HUES64 (cell line): ENCODE measurements at regions not wholly inside any gene's neighbourhood (a gene's known extent, or its start where the extent isn't known, plus 50 kb on each side); places are given as distances from the start of the nearest gene placed in this dataset.

ENCODE experiments used
- H3K27ac ChIP-seq: 2 replicates; pipeline ENCODE4 v1.7.0; 2013; ENCODE audit warnings: low read depth, low read length, inconsistent platforms
- H3K27me3 ChIP-seq: 2 replicates; pipeline ENCODE4 v1.6.1; 2013; ENCODE audit warnings: mild to moderate bottlenecking, low read length; ENCODE audit not compliant: insufficient read depth
- H3K36me3 ChIP-seq: 2 replicates; pipeline ENCODE4 v1.6.1; 2013; ENCODE audit warnings: mild to moderate bottlenecking, low read length; ENCODE audit not compliant: insufficient read depth
- H3K4me1 ChIP-seq: 2 replicates; pipeline ENCODE4 v1.6.1; 2013; ENCODE audit warnings: mild to moderate bottlenecking, low read length, moderate library complexity; ENCODE audit not compliant: insufficient read depth
- H3K4me3 ChIP-seq: 2 replicates; pipeline ENCODE4 v1.5.1; 2013; ENCODE audit warnings: mild to moderate bottlenecking, low read length, moderate library complexity
- H3K9ac ChIP-seq: 2 replicates; pipeline ENCODE4 v1.6.1; 2013; ENCODE audit warnings: mild to moderate bottlenecking, low read depth, low read length
- H3K9me3 ChIP-seq: 2 replicates; pipeline ENCODE4 v1.6.1; 2013; ENCODE audit warnings: low read depth, low read length; ENCODE audit not compliant: insufficient read depth
- WGBS: fragments of 150-250, 120-280 bp; methylation state at CpG from one replicate; pipeline ENCODE4 v1.1.7; 2013; ENCODE audit warnings: missing lambda C conversion rate; 5-methylcytosine and 5-hydroxymethylcytosine counted together

DNA sequence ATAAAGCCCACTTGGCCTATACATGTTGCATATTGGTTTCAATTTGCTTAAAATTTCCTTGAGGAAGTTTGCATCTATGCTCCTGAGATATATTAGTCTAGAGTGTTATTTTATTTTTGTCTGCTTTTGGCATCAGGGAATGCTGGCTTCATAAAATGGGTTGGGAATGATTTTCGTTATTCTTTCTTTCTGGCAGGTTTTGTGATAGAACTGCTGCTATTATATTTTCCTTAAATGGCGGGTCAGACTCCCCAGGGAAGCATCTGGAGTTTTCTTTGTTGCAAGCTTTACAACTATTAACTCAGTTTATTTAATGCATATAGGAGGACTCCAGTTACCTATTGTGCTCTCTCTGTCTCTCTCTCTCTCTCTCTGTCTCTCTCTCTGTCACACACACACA is 82.0 kb upstream of the WDR17 start:
- Histone ChIP-seq H3K9me3 (no peaks in the 10 kb centered on the region), H3K36me3 (no peaks in the 10 kb centered on the region), H3K4me1 (peaks cover 8% of the 10 kb centered on the region; the same call in 1 of the 2 replicates), H3K4me3 (no peak overlapping the region), H3K9ac (no peak overlapping the region), H3K27ac (no peak overlapping the region), H3K27me3 (no peaks in the 10 kb centered on the region)
- WGBS: 80% methylated on average over 2 of the region's 2 CpGs

DNA sequence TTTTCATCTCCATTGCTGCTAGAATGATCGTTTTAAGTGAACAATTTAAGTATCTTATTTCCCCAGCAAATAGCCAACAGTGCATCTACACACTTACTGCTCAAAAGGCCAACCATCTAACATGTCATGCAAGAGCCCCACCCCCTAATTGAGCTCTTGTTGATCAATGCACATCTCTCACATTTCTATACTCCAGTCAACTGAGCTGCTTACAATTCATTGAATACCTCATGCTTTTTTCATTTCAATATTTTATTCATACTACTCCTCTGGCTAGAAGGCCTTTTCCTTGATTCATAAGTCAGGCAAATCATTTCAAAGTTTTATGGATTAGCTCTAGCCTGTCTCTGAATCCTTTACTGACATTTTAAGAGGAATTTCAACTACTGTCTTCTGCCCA is 79.0 kb upstream of the WDR17 start:
- Histone ChIP-seq H3K9ac (no peak overlapping the region), H3K9me3 (no peaks in the 10 kb centered on the region), H3K27ac (no peak overlapping the region), H3K36me3 (no peaks in the 10 kb centered on the region), H3K4me1 (peaks cover 12% of the 10 kb centered on the region; the same call in 1 of the 2 replicates), H3K27me3 (no peaks in the 10 kb centered on the region), H3K4me3 (no peak overlapping the region)
- WGBS: 100% methylated on average over 1 of the region's 1 CpG

DNA sequence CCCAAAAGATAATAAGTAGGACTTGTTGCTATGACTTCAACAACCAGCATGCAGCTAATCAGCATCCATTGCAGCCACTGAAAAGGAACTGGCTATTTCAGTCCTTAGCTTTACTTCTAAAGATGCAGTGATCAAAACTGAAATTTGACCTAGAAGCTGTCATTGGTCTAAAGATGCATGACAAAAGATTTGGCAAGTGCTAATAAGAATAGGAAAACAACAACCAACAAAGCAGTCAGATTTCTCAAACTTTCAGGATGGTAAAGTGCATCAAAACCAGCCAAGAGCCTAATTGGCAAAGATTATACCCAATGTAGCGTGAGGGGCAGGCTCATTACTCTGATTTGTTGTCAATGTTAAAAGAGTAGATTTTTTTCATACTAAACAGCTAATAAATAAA is 77.1 kb upstream of the WDR17 start:
- Histone ChIP-seq H3K4me1 (peaks cover 12% of the 10 kb centered on the region; the same call in 1 of the 2 replicates), H3K27me3 (no peaks in the 10 kb centered on the region), H3K9me3 (no peaks in the 10 kb centered on the region), H3K27ac (no peak overlapping the region), H3K4me3 (no peak overlapping the region), H3K36me3 (no peaks in the 10 kb centered on the region), H3K9ac (no peak overlapping the region)
- 100% methylated on average over 1 of the region's 1 CpG for WGBS

DNA sequence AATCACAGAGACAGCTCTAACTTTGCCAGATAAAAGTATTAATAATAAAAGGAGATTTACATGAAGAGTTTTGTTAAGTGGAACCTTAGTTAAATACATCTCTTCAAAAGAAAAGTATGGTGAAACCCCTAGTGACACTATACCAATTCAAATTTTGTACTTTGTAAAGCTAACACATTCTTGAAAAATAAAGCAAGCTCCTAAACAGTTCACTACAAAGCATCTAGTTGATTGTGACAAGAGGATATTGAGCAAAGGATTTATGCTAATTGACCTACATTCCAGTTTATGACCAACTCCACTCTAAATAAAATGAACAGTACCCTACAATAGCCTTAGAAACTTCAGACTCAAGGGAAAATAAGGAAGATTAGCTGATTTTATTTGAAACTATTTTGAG is 69.4 kb upstream of the WDR17 start:
- Histone ChIP-seq H3K4me1 (peaks cover 28% of the 10 kb centered on the region), H3K27me3 (peaks cover 9% of the 10 kb centered on the region), H3K4me3 (no peak overlapping the region), H3K36me3 (no peaks in the 10 kb centered on the region), H3K9me3 (no peaks in the 10 kb centered on the region), H3K27ac (no peak overlapping the region), H3K9ac (no peak overlapping the region)

DNA sequence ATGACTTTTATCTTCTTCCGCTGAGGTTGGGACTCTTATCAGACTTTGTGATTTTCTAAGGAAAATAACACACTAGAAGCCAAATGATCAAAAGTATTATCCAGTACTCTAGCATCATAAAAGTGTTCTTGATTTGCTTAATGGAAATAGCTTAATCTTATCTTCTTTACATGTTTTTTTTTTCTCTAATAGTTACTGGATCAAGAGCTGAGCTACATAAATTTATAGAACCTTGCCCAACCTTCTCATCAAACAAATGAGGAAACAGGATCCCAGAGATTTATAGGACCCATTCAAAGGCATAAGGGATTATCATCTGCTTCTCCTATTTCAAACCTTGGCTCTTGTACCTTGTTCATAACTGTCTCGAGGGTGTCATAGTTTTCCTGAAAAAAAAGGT is 68.3 kb upstream of the WDR17 start:
- Histone ChIP-seq H3K4me3 (no peak overlapping the region), H3K27ac (no peak overlapping the region), H3K4me1 (peaks cover 28% of the 10 kb centered on the region), H3K36me3 (no peaks in the 10 kb centered on the region), H3K9me3 (no peaks in the 10 kb centered on the region), H3K27me3 (peaks cover 20% of the 10 kb centered on the region), H3K9ac (no peak overlapping the region)
- 100% methylated on average over 2 of the region's 2 CpGs for WGBS

DNA sequence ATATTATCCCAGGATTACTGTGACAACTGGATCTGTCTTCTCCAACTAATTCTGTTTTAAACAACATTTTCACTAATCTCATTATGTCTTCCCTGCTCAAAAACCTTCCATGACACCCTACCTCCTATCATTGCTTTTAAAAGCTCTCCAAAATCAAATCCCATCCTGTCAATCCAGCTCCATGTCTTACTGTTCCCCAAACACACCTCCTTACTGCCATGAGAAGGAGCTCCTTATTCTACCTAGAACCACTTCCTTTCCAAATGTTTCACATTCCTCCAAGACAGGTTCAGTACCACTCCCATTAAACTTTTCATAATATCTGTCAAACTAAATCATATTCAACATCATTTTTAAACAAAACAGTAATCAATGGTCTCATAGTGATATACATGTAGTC is 66.9 kb upstream of the WDR17 start:
- no peaks in the 10 kb centered on the region for H3K9me3 ChIP-seq
- no peak overlapping the region for H3K27ac ChIP-seq
- H3K4me3 ChIP-seq: no peak overlapping the region
- no peaks in the 10 kb centered on the region for H3K36me3 ChIP-seq
- H3K27me3 ChIP-seq: peaks cover 33% of the 10 kb centered on the region
- H3K4me1 ChIP-seq: peaks cover 28% of the 10 kb centered on the region
- H3K9ac ChIP-seq: no peak overlapping the region

DNA sequence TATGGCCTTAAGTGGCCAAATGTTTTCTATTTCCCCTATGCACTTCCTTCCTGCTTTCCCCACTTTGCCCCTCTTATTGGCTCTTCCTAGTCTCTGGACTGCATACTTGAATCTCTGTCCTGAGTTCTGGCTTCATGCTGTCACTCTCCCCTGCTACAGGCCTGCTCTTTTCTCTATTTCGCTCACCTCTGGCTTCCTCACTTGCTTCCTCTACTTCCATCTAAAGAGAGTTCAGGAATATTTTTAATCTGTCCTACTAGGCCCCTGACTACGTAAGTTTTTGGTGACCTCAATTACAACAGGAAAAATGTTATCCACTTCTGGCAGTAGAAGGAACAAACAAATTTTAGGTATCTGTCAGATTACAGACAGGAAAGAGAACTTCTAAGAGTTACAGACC is 65.7 kb upstream of the WDR17 start:
- Histone ChIP-seq H3K4me1 (peaks cover 28% of the 10 kb centered on the region), H3K36me3 (no peaks in the 10 kb centered on the region), H3K27me3 (peaks cover 33% of the 10 kb centered on the region), H3K9ac (no peak overlapping the region), H3K4me3 (no peak overlapping the region), H3K27ac (no peak overlapping the region), H3K9me3 (no peaks in the 10 kb centered on the region)
- 89% methylated on average over 2 of the region's 2 CpGs for WGBS

DNA sequence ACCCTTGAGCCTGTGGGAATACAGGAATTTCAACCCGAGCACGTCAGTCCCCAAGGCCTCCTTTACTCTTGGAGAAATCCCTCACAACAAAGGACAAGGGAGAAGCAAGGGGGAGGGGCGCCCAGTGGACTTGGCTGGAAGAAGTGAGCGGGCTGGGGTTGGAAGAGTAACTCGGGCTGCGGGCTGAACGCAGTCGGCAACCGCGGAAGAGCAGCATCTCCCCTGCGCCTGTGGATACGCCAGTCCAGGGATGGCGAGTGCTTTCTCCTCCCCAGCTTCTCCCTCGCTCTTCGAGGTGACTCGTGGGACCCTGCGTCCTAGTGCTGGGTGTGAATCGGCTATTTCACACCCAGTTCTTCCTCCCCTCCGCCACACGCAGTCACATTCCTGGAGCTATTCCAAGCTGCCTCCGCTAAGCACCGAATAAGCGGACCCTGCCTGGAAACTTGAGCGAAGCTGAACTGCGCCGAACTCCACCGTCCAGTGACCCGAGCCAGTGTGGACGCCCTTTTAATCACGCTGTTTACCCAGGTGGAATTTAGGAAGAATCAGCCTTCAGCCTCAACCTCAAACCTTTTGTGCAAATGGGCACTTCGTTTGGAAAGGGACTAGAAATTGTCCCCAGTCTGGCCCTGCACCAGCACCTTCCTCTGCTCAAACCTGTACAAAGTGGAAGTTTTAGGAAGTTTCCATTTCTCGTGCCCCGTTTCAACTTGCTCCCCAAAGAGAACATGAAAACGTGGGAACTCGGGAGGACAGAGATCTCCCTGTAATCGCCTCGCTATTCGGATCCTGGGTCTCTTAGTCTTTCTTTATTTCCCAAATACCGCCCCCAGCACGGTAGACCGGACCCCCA is 64.3 kb upstream of the WDR17 start:
- Histone ChIP-seq H3K36me3 (no peaks in the 10 kb centered on the region), H3K4me1 (peaks cover 26% of the 10 kb centered on the region), H3K9me3 (no peaks in the 10 kb centered on the region), H3K27me3 (peaks cover 33% of the 10 kb centered on the region), H3K9ac (peak overlapping the region; percentile 52), H3K4me3 (peak overlapping the region; percentile 73), H3K27ac (no peak overlapping the region)
- WGBS: under 1% methylated on average over 41 of the region's 41 CpGs

DNA sequence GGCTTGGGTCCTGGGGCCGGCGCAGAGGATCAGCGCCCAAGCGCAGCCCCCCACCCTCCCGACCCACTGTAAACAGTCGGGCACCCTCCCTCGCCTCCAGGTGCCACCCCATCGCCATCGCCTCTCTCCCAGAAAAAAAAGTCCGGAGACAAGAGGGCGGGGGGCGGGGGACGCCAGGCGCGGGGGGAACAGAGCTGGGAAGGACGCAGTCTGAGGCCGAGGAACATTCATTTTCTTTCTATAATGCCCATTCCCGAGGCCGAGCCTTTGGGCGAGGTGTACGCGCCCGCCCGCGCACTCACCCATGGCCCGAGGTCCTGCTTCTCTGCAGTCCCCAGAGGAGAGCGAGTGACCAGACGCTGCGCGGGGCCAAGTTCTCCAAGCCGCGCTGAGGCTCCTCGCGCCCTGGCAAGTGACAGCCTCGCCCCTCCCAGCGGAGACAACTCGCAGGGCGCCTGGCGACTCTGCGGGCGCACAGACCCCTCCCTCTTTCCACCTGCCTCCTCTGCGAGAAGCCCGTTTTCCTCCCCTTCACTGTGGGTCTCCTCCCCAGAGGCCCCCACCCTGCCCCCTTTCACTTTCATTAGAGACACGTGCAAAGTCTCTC is 63.5 kb upstream of the WDR17 start:
- Histone ChIP-seq H3K27ac (no peak overlapping the region), H3K9me3 (no peaks in the 10 kb centered on the region), H3K4me3 (peak overlapping the region; percentile 73), H3K4me1 (peaks cover 23% of the 10 kb centered on the region), H3K27me3 (peaks cover 33% of the 10 kb centered on the region), H3K36me3 (no peaks in the 10 kb centered on the region), H3K9ac (peak overlapping the region; percentile 52)
- WGBS: under 1% methylated on average over 44 of the region's 44 CpGs

DNA sequence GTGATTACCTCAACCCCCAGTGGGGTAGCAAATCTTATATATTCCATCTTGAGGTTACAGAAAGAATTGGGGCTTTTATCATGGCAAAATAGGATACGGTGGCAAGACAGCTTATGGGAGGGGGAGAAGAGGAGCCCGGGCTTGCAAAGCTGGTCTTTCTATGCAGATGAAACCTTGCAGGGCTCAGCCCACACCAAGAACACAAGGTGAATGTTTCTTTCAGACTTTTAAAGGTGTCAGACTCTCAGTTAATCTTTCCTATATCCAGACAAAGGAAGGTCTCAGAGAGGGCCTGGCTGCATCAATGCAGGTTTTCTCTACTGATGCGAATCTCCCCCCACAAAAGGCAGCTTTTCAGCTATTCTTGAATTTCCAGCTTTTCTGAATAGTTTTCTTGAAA is 59.9 kb upstream of the WDR17 start:
- 49% methylated on average over 3 of the region's 3 CpGs for WGBS
- H3K9me3 ChIP-seq: no peaks in the 10 kb centered on the region
- H3K27ac ChIP-seq: no peak overlapping the region
- H3K4me1 ChIP-seq: peaks cover 7% of the 10 kb centered on the region
- no peak overlapping the region for H3K4me3 ChIP-seq
- no peaks in the 10 kb centered on the region for H3K36me3 ChIP-seq
- peaks cover 29% of the 10 kb centered on the region for H3K27me3 ChIP-seq
- H3K9ac ChIP-seq: no peak overlapping the region

DNA sequence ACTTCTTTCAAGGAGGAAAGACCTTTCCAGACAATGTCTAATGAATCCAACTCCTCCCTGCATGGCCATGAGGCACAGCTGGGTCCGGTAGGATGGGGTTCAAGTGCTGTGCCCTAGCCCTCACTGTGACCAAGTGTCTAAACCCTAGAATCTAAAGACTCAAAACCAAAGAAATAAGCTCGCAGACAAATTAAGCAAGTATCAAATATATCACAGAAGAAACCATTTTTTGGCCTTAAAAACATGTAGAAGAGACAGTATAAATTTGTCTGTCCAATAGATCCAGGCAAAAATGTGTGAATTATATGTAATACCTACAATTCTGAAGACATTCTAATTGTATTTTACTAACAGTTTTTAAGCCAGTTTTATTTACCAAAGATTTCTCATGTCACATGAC is 56.4 kb upstream of the WDR17 start:
- H3K27me3 ChIP-seq: no peaks in the 10 kb centered on the region
- no peak overlapping the region for H3K9ac ChIP-seq
- H3K4me3 ChIP-seq: no peak overlapping the region
- H3K36me3 ChIP-seq: no peaks in the 10 kb centered on the region
- 100% methylated on average over 2 of the region's 2 CpGs for WGBS
- H3K9me3 ChIP-seq: no peaks in the 10 kb centered on the region
- no peak overlapping the region for H3K27ac ChIP-seq
- peaks cover 5% of the 10 kb centered on the region; the same call in 1 of the 2 replicates for H3K4me1 ChIP-seq
